ENCODE measurements at regions not wholly inside any gene's neighbourhood (a gene's known extent, or its start where the extent isn't known, plus 50 kb on each side); places are given as distances from the start of the nearest gene placed in this dataset.
"Not testable (repeated sequence)": the region's sequence is repeated elsewhere in the genome, so short reads cannot be mapped to it uniquely, and the experiment has no call there.

DNA sequence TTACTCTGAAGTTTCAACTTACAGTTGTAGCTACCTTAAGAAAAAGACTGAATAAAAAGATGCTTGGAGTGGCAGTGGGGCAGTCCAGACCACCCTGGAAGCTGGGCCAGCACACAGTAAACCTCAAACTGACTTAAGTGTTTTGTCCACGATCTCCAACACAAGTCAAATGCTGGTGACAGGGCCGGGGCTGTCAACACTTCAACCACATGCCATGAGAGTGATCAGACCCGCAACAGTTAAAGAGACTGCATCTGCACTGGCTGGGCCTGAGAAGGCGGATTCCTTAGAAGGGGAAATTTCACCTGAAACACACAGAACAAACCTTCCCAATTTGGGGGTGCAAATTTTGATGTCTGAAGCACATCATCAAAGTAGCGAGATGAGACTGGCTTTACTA lies 223.5 kb upstream of the CAND1 start:
- 84% methylated on average over 5 of the region's 5 CpGs for WGBS, 2 donors
- TF ChIP-seq POLR2A (IDR thresholded peaks at IDR 0.05): no peak
- TF ChIP-seq, protein P1, sequence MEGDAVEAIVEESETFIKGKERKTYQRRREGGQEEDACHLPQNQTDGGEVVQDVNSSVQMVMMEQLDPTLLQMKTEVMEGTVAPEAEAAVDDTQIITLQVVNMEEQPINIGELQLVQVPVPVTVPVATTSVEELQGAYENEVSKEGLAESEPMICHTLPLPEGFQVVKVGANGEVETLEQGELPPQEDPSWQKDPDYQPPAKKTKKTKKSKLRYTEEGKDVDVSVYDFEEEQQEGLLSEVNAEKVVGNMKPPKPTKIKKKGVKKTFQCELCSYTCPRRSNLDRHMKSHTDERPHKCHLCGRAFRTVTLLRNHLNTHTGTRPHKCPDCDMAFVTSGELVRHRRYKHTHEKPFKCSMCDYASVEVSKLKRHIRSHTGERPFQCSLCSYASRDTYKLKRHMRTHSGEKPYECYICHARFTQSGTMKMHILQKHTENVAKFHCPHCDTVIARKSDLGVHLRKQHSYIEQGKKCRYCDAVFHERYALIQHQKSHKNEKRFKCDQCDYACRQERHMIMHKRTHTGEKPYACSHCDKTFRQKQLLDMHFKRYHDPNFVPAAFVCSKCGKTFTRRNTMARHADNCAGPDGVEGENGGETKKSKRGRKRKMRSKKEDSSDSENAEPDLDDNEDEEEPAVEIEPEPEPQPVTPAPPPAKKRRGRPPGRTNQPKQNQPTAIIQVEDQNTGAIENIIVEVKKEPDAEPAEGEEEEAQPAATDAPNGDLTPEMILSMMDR (IDR thresholded peaks at IDR 0.05): no peak
- no peak overlapping the region for H3K4me3 ChIP-seq (ENCODE audit: low read depth, poor library complexity, severe bottlenecking)
- no peak for DNase-seq (ENCODE audit: low spot score in 2 of 2)
- intact Hi-C loops (cut with DNase I; ENCODE audit: low total_unique reads): no loop called here

DNA sequence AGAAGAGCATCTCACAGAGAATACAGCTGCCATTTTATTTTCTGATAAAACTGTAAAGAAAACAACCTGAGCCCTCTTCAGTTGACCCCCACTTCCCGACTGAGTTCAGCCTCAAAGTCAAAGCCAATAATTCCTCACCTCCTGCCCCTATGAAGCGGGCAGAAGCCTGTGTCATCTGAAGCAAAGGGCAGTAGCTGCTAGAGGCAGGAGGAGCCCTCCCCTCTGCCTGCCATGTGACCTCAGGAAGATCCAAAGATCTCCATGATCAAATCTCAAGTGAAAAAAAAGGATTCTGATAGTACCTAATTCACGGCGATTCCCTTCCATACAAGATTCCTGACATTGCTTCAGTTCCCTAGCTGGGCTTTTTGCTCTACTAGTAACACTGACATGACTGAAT lies 223.1 kb upstream of the CAND1 start:
- no peak for DNase-seq (ENCODE audit: low spot score in 2 of 2)
- TF ChIP-seq, protein P1 (IDR thresholded peaks at IDR 0.05): no peak
- TF ChIP-seq POLR2A (IDR thresholded peaks at IDR 0.05): no peak
- H3K4me3 ChIP-seq (ENCODE audit: low read depth, poor library complexity, severe bottlenecking): no peak overlapping the region
- 80 to 81% methylated on average over 4 of the region's 4 CpGs for WGBS, 2 donors
- intact Hi-C loops (cut with DNase I; ENCODE audit: low total_unique reads): no loop called here

DNA sequence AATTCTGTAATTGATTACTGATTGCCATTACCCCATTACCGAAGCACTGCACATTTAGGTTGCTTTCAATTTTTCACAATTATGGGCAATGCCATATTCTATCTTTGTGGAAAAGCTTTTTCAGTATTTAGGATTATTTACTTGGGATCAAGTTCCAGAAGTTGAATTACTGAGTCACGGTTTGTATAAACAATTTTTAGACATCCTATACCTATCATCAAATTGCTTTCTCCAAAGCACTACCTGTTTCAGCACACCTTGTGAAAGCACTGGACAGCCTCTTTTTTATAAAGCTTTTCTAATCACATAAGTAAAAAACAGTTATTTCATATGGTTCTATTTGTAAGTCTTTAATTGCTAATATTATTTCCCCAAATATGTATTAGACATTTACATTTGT lies 221.5 kb upstream of the CAND1 start:
- 84 to 87% methylated on average over 2 of the region's 2 CpGs for WGBS, 2 donors
- intact Hi-C loops (cut with DNase I; ENCODE audit: low total_unique reads): no loop called here
- no peak overlapping the region for H3K4me3 ChIP-seq (ENCODE audit: low read depth, poor library complexity, severe bottlenecking)
- DNase-seq (ENCODE audit: low spot score in 2 of 2): no peak
- TF ChIP-seq, protein P1 (IDR thresholded peaks at IDR 0.05): no peak
- no peak for TF ChIP-seq POLR2A (IDR thresholded peaks at IDR 0.05)

DNA sequence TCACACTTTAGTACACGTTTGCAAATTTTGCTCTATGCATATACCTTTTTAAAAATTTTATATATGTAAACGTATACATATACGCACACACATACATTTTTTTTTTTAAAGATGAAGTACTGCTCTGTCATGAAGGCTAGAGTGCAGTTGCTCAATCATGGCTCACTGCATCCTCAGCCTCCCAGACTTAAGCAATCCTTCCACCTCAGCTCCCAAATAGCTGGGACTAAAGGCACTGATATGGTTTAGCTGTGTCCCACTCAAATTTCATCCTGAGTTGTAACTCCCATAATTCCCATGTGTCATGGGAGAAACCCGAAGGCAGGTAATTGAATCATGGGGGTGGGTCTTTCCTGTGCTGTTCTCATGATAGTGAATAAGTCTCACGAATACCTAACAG lies 220.8 kb upstream of the CAND1 start:
- 90 to 91% methylated on average over 5 of the region's 5 CpGs for WGBS, 2 donors
- no peak for DNase-seq (ENCODE audit: low spot score in 2 of 2)
- TF ChIP-seq, protein P1 (IDR thresholded peaks at IDR 0.05): no peak
- TF ChIP-seq POLR2A (IDR thresholded peaks at IDR 0.05): no peak
- H3K4me3 ChIP-seq (ENCODE audit: low read depth, poor library complexity, severe bottlenecking): no peak overlapping the region
- intact Hi-C loops (cut with DNase I; ENCODE audit: low total_unique reads): no loop called here

DNA sequence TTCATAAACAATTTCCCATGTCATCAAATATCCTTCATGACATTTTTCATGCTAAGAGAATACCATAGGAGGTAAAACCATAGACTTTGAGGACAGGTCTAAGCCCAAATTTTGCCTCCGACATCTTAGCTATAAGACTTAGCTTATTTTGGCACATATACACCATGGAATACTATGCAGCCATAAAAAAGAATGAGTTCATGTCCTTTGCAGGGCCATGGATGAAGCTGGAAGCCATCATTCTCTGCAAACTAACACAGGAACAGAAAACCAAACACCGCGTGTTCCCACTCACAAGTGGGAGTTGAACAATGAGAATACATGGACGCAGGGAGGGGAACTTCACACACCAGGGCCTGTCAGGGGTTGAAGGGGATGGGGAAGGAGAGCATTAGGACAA lies 220.0 kb upstream of the CAND1 start:
- WGBS, 2 donors: 70 to 72% methylated on average over 4 of the region's 4 CpGs
- H3K4me3 ChIP-seq (ENCODE audit: low read depth, poor library complexity, severe bottlenecking); DNase-seq (ENCODE audit: low spot score in 2 of 2); intact Hi-C loops (cut with DNase I; ENCODE audit: low total_unique reads): not testable (repeated sequence)

DNA sequence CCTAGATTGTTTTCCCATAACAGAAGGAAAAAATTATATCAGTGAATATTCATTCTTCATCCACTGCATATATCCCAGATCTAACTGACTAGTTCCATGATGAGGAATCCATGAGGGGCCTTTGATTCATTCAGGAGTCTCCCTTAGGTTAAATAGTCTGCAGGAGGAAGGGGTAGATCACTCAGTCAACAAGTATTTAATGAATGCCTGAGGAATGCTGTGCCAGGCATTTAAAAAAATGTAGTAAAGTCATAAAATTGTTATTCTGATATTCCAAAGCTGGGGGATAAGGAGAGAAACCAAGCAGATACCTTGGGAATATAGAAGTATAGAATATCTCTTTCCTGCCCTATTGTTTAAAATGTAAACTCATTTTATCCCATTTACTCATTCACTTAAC lies 216.2 kb upstream of the CAND1 start:
- intact Hi-C loops (cut with DNase I; ENCODE audit: low total_unique reads): no loop called here
- TF ChIP-seq, protein P1 (IDR thresholded peaks at IDR 0.05): no peak
- TF ChIP-seq POLR2A (IDR thresholded peaks at IDR 0.05): no peak
- no peak for DNase-seq (ENCODE audit: low spot score in 2 of 2)
- H3K4me3 ChIP-seq (ENCODE audit: low read depth, poor library complexity, severe bottlenecking): no peak overlapping the region

All from lower leg skin (tissue), 4 donors.